ENCODE measurements at regions not wholly inside any gene's neighbourhood (a gene's known extent, or its start where the extent isn't known, plus 50 kb on each side); places are given as distances from the start of the nearest gene placed in this dataset.
"Not testable (repeated sequence)": the region's sequence is repeated elsewhere in the genome, so short reads cannot be mapped to it uniquely, and the experiment has no call there.

DNA sequence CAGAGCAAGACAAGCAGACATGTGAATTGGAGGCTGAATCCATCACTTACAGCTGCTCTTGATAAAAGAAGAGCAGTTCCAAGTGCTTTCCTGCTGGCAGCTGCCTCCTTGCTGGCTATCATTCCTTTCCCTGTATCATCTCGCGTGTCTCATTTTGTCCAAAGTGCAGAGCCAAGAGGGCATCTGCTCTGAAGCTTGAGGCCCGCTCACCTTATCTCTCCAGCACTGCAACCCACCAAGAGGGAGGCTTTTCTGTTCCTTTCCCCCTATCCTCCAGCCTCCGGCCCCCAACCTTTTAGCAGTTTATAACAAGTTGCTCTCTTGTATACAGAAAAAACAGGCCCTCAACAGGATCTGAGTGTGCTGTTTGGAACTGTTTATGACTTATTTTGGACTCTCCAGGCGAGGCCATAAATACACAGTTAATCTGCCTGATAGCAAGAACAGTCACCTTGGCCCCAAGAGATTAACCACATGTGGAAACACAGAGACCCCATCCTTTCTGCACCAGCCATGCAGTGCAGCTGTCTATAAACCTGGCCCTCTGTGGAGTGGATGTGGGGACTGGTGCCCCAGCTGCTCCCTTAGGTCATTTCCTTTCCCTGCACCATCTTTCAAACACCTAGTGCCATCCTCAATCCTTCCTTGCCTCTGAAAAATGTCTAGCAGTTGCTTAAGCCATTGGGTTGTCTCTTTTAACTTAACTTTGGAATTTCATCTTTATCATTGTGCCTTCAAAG is 172.5 kb upstream of the FERMT1 start:
- no peak for DNase-seq (ENCODE audit: low read depth, low spot score)
- TF ChIP-seq, protein P1, sequence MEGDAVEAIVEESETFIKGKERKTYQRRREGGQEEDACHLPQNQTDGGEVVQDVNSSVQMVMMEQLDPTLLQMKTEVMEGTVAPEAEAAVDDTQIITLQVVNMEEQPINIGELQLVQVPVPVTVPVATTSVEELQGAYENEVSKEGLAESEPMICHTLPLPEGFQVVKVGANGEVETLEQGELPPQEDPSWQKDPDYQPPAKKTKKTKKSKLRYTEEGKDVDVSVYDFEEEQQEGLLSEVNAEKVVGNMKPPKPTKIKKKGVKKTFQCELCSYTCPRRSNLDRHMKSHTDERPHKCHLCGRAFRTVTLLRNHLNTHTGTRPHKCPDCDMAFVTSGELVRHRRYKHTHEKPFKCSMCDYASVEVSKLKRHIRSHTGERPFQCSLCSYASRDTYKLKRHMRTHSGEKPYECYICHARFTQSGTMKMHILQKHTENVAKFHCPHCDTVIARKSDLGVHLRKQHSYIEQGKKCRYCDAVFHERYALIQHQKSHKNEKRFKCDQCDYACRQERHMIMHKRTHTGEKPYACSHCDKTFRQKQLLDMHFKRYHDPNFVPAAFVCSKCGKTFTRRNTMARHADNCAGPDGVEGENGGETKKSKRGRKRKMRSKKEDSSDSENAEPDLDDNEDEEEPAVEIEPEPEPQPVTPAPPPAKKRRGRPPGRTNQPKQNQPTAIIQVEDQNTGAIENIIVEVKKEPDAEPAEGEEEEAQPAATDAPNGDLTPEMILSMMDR (IDR thresholded peaks at IDR 0.05; ENCODE audit: low read depth, low read length): no peak
- no peaks in the 10 kb centered on the region; the same call in 1 of the 2 replicates for H3K9me3 ChIP-seq (ENCODE audit: control insufficient read depth, insufficient read depth, low read length)
- POLR2A ChIA-PET: no interaction called here
- CTCF ChIA-PET: no interaction called here
- no peak overlapping the region for H3K27ac ChIP-seq (ENCODE audit: low read depth, low read length)
- H3K4me3 ChIP-seq (ENCODE audit: low read depth, low read length): no peak overlapping the region
- H3K27me3 ChIP-seq (ENCODE audit: control insufficient read depth, insufficient read depth, low read length): no peaks in the 10 kb centered on the region

DNA sequence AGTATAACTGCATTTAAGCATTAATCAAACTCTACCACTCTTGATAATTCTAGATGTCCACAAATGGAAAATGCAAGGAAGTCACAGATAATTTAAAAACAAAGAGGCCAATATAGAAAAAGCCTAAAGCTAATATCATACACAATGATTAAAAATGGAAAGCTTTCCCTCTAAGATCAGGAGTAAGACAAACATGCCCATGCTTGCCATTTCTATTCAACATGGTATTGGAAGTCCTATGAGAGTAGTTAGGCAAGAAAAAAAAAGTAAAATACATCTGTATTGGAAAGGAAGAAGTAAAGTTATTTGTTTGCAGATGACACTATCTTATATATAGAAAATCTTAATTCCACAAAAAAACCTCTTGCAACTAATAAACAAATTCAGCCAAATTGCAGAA is 164.6 kb upstream of the FERMT1 start:
- Histone ChIP-seq H3K27me3 (ENCODE audit: control insufficient read depth, insufficient read depth, low read length) (no peaks in the 10 kb centered on the region), H3K27ac (ENCODE audit: low read depth, low read length) (no peak overlapping the region), H3K9me3 (ENCODE audit: control insufficient read depth, insufficient read depth, low read length) (no peaks in the 10 kb centered on the region), H3K4me3 (ENCODE audit: low read depth, low read length) (no peak overlapping the region)
- CTCF ChIA-PET: no interaction called here
- no peak for DNase-seq (ENCODE audit: low read depth, low spot score)
- TF ChIP-seq, protein P1 (IDR thresholded peaks at IDR 0.05; ENCODE audit: low read depth, low read length): no peak
- POLR2A ChIA-PET: no interaction called here

DNA sequence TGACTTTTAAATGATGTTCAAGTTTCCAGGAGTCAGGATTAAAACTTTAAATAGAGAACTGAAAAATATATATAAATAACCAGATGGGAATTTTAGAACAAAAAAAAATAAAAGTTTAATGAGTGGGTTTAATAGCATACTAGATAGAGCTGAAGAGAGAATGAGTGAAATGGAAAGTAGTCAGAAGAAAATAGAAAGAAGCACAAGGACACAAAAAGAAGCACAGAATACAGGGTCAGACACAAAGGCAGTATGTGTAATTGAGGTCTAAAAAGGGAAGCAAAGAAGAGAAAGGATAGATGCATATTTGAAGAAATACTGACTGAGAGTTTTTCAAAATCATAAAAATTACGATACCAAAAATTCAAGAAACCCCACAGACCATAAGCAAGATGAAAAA is 159.8 kb upstream of the FERMT1 start:
- no peaks in the 10 kb centered on the region for H3K27me3 ChIP-seq (ENCODE audit: control insufficient read depth, insufficient read depth, low read length)
- no peaks in the 10 kb centered on the region for H3K9me3 ChIP-seq (ENCODE audit: control insufficient read depth, insufficient read depth, low read length)
- H3K4me3 ChIP-seq (ENCODE audit: low read depth, low read length): no peak overlapping the region
- ChIA-PET CTCF (no interaction called here), POLR2A (interaction anchor here (0.6 kb wide), 1 partner anchor 51 kb away, joined by 3 read pairs; no protein-coding TSS in a partner anchor)
- no peak overlapping the region for H3K27ac ChIP-seq (ENCODE audit: low read depth, low read length)
- TF ChIP-seq, protein P1 (IDR thresholded peaks at IDR 0.05; ENCODE audit: low read depth, low read length): no peak
- DNase-seq (ENCODE audit: low read depth, low spot score): no peak

DNA sequence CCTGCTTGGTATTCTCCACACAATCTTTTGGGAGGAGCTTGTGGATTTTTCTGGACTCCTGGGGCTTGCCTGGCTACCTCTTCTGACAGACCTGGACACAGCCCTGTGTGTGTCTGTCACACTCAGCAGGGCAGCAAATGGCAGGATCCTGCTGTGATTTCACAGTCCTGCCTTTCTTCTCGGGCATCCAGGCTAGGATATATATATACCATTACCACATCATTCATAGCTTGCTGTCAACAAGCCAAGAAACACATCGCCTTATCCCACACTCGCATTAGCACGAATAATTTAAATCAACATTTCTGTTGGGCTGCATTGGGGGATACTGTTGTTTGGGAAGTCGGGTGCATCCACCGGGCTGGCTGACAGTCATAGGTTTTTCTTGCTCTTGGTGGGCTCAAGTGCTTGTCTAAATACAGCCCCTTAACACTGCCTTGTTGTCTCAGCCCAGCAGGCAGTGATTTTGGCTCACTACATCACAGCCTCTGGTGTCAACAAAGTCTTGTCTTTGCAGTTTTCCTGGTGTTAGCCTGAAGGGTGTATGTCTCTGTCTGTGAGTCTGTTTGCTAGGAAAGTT is 154.9 kb upstream of the FERMT1 start:
- Histone ChIP-seq H3K4me3 (ENCODE audit: low read depth, low read length) (no peak overlapping the region), H3K27me3 (ENCODE audit: control insufficient read depth, insufficient read depth, low read length) (no peaks in the 10 kb centered on the region), H3K27ac (ENCODE audit: low read depth, low read length) (no peak overlapping the region), H3K9me3 (ENCODE audit: control insufficient read depth, insufficient read depth, low read length) (no peaks in the 10 kb centered on the region)
- TF ChIP-seq, protein P1 (IDR thresholded peaks at IDR 0.05; ENCODE audit: low read depth, low read length): no peak
- POLR2A ChIA-PET: no interaction called here
- DNase-seq (ENCODE audit: low read depth, low spot score): no peak
- CTCF ChIA-PET: no interaction called here

DNA sequence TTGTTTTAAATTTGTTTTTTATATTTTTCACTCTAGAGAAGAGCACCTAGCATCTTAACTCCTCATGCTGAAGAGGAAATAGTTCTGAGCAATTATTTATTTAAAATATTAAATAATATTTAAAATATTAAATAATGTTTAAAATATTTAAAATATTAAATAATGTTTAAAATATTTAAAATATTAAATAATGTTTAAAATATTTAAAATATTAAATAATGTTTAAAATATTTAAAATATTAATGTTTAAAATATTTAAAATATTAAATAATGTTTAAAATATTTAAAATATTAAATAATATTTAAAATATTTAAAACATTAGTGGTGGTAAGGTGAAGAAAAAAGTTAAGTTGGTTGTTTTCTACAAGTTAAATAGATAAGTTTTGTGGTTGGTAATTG is 147.6 kb upstream of the FERMT1 start:
- H3K27me3 ChIP-seq (ENCODE audit: control insufficient read depth, insufficient read depth, low read length); H3K4me3 ChIP-seq (ENCODE audit: low read depth, low read length); H3K27ac ChIP-seq (ENCODE audit: low read depth, low read length); H3K9me3 ChIP-seq (ENCODE audit: control insufficient read depth, insufficient read depth, low read length); POLR2A ChIA-PET; DNase-seq (ENCODE audit: low read depth, low spot score): not testable (repeated sequence)
- CTCF ChIA-PET: interaction anchor here (1.2 kb wide), 1 partner anchor 495 kb away, joined by 4 read pairs; no protein-coding TSS in a partner anchor

Measured in AG04450 (cell line).